Ammon's horn (tissue), 1 donor: ENCODE measurements at regions not wholly inside any gene's neighbourhood (a gene's known extent, or its start where the extent isn't known, plus 50 kb on each side); places are given as distances from the start of the nearest gene placed in this dataset.
"Not testable (repeated sequence)": the region's sequence is repeated elsewhere in the genome, so short reads cannot be mapped to it uniquely, and the experiment has no call there.

ENCODE experiments used
- DNase-seq: peaks from one replicate; pipeline ENCODE4 v3.0.0-alpha.2; 2016; ENCODE audit warnings: low spot score

- DNase-seq: no peak
Observed at GRCh38 chr13:38415233-38415632, 65.6 kb downstream of the UFM1 start.

- no peak for DNase-seq
Observed at GRCh38 chr13:38417241-38417640, 67.6 kb downstream of the UFM1 start.

- no peak for DNase-seq
Observed at GRCh38 chr13:38417727-38418126, 68.1 kb downstream of the UFM1 start.

- DNase-seq: no peak
Observed at GRCh38 chr13:38418286-38418685, 68.6 kb downstream of the UFM1 start.

- no peak for DNase-seq
Observed at GRCh38 chr13:38419312-38419873, 69.7 kb downstream of the UFM1 start.

GRCh38 chr13:38421590-38422560, 72.2 kb downstream of the UFM1 start:
- DNase-seq: no peak

GRCh38 chr13:38429916-38430315, 80.3 kb downstream of the UFM1 start:
- DNase-seq: no peak

GRCh38 chr13:38430796-38431195, 81.1 kb downstream of the UFM1 start:
- no peak for DNase-seq

- no peak for DNase-seq
Observed at GRCh38 chr13:38440666-38441065, 91.0 kb downstream of the UFM1 start.

GRCh38 chr13:38444904-38445303, 95.3 kb downstream of the UFM1 start:
- no peak for DNase-seq

- DNase-seq: no peak
Observed at GRCh38 chr13:38452656-38453055, 103.0 kb downstream of the UFM1 start.

GRCh38 chr13:38462605-38463004, 113.0 kb downstream of the UFM1 start:
- DNase-seq: no peak

- no peak for DNase-seq
Observed at GRCh38 chr13:38463048-38463447, 113.4 kb downstream of the UFM1 start.

GRCh38 chr13:38472411-38472810, 122.8 kb downstream of the UFM1 start:
- DNase-seq: not testable (repeated sequence)

GRCh38 chr13:38473305-38473704, 123.7 kb downstream of the UFM1 start:
- no peak for DNase-seq

GRCh38 chr13:38477676-38478075, 128.0 kb downstream of the UFM1 start:
- no peak for DNase-seq

GRCh38 chr13:38483623-38484022, 134.0 kb downstream of the UFM1 start:
- DNase-seq: no peak

GRCh38 chr13:38490657-38491056, 141.0 kb downstream of the UFM1 start:
- no peak for DNase-seq

GRCh38 chr13:38494445-38494844, 144.8 kb downstream of the UFM1 start:
- no peak for DNase-seq

- no peak for DNase-seq
Observed at GRCh38 chr13:38496917-38497316, 147.3 kb downstream of the UFM1 start.

GRCh38 chr13:38498271-38498670, 148.6 kb downstream of the UFM1 start:
- no peak for DNase-seq

- no peak for DNase-seq
Observed at GRCh38 chr13:38514575-38514974, 164.9 kb downstream of the UFM1 start.

GRCh38 chr13:38518328-38518727, 168.5 kb upstream of the FREM2 start:
- DNase-seq: no peak
